NT2/D1 (cell line): ENCODE measurements at regions not wholly inside any gene's neighbourhood (a gene's known extent, or its start where the extent isn't known, plus 50 kb on each side); places are given as distances from the start of the nearest gene placed in this dataset.
A peak's percentile ranks its signal among the peaks of the same experiment; 100 is the strongest.

Experiments used
- DNase-seq: peaks from one replicate; pipeline ENCODE4 v3.0.0-alpha.2; 2011; ENCODE audit warnings: low read depth, low spot score
- H3K27me3 ChIP-seq: 2 replicates; pipeline ENCODE4 v1.6.0; 2011; ENCODE audit warnings: mild to moderate bottlenecking; ENCODE audit not compliant: insufficient read length, insufficient read depth
- H3K36me3 ChIP-seq: 2 replicates; pipeline ENCODE4 v1.6.1; 2011; ENCODE audit warnings: mild to moderate bottlenecking, low read length, mixed read lengths; ENCODE audit not compliant: insufficient read depth, insufficient read length
- H3K4me1 ChIP-seq: 2 replicates; pipeline ENCODE4 v1.5.1; 2011; ENCODE audit not compliant: insufficient read depth, insufficient read length
- H3K4me3 ChIP-seq: 2 replicates; pipeline ENCODE4 v1.5.1; 2011; ENCODE audit warnings: low read depth; ENCODE audit not compliant: insufficient read length
- H3K9ac ChIP-seq: 2 replicates; pipeline ENCODE4 v1.6.0; 2011; ENCODE audit warnings: low read depth; ENCODE audit not compliant: insufficient read length
- H3K9me3 ChIP-seq: 2 replicates; pipeline ENCODE4 v1.5.1; 2011; ENCODE audit warnings: mild to moderate bottlenecking, low read length; ENCODE audit not compliant: insufficient read depth
- SUZ12 ChIP-seq: IDR thresholded peaks from 2 replicates; pipeline ENCODE4 v1.6.1; 2011; ENCODE audit not compliant: insufficient read length, insufficient read depth; ENCODE audit errors: extremely low read depth
- YY1 ChIP-seq: IDR thresholded peaks from 2 replicates; pipeline ENCODE4 v1.6.1; 2011; ENCODE audit not compliant: insufficient read length, insufficient read depth
- ZNF274 ChIP-seq: IDR thresholded peaks from 2 replicates; pipeline ENCODE4 v1.6.1; 2011; ENCODE audit warnings: mild to moderate bottlenecking, low read depth, low read length

DNA sequence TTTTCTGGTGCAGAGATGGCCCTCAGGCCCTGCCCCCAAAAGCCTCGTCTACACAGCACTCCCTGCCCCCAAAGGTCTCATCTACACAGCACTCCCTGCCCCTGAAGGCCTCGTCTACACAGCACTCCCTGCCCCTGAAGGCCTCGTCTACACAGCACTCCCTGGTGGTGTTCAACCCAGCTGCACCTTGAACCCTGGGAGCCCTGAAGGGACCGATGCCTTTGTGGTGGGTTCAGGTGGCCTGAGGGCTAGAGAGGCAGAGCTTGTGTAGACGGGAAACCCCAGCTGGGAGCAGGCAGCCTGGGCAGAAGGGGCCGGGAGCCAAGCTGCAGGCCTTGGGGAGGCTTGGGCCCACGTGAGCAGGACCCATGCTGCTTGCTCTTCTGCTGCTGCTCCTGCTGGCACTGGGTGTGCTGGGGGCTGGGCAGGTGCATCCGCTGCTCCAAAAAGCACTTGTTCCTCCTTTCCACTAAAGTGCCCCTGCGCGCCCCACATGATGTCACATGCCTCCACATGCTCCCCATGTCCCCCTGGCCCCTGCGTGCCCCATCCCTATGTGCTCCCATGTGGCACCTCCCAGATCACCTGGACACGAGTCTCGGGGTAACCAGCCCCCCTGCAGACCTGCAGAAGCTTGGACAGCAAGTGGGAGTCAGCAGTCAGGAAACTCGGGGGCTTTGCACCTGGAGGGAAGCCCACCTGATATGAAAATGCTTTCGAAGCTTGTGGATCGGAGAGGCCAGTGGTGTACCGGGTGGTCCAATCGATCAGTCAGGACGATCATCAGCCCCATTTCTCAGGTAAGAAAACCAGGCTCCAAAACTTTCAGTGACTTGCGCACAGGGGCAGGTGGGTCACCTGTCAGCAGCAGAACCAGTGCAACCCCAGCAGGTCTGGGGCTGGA is 94.9 kb upstream of the CTDP1 start:
- H3K4me3 ChIP-seq = no peak overlapping the region
- 0 out of 2 replicates have a peak, but pooled peaks cover 7% of the 10 kb centered on the region for H3K9me3 ChIP-seq
- H3K27me3 ChIP-seq = peaks cover 3% of the 10 kb centered on the region
- no peaks in the 10 kb centered on the region for H3K36me3 ChIP-seq
- DNase-seq = no peak
- TF ChIP-seq ZNF274 (no peak), YY1 (no peak), SUZ12 (no peak)
- no peak overlapping the region for H3K9ac ChIP-seq
- peaks cover 18% of the 10 kb centered on the region for H3K4me1 ChIP-seq

DNA sequence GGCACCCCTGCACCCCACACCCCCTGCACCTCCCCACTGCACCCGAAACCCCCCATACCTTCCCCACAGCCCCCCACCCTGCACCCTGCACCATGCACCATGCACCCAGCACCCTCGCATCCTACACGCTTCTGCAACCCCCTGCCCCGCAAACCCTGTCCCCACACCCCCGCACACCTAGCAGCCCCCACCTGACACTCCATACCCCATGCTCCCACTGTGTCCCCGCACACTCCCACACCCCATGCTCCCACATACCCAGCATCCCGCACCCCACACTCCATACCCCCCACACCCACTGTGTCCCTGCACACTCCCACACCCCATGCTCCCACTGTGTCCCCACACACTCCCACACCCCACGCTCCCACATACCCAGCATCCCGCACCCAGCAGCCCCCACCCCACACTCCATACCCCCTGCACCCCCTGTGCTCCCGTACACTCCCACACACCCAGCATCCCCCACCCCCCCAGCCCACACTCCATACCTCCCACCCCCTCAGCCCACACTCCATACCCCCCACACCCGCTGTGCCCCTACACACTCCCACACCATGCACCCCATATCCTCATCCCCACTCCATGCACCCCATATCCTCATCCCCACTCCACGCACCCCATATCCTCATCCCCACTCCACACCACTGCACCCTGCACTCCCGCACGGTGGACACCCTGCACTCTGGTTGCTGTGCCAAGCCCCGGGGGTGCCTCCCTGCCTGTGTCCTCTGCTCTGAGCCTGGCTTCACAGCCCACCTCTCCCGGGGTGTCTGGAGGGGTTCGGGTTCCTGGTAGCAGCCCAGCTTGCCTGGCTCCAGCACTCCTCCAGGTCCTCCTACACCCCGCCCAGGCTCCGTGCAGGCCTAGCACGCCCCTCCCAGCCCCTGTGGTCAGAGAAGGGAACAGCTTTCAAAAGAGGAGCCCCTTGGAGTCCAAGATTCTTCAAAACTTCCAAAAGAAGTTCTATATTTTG is 93.9 kb upstream of the CTDP1 start:
- Histone ChIP-seq H3K9ac (no peak overlapping the region), H3K4me3 (no peak overlapping the region), H3K27me3 (peaks cover 3% of the 10 kb centered on the region), H3K36me3 (no peaks in the 10 kb centered on the region), H3K9me3 (0 out of 2 replicates have a peak, but pooled peaks cover 7% of the 10 kb centered on the region), H3K4me1 (peaks cover 17% of the 10 kb centered on the region)
- DNase-seq = no peak
- TF ChIP-seq SUZ12 (no peak), ZNF274 (no peak), YY1 (no peak)

DNA sequence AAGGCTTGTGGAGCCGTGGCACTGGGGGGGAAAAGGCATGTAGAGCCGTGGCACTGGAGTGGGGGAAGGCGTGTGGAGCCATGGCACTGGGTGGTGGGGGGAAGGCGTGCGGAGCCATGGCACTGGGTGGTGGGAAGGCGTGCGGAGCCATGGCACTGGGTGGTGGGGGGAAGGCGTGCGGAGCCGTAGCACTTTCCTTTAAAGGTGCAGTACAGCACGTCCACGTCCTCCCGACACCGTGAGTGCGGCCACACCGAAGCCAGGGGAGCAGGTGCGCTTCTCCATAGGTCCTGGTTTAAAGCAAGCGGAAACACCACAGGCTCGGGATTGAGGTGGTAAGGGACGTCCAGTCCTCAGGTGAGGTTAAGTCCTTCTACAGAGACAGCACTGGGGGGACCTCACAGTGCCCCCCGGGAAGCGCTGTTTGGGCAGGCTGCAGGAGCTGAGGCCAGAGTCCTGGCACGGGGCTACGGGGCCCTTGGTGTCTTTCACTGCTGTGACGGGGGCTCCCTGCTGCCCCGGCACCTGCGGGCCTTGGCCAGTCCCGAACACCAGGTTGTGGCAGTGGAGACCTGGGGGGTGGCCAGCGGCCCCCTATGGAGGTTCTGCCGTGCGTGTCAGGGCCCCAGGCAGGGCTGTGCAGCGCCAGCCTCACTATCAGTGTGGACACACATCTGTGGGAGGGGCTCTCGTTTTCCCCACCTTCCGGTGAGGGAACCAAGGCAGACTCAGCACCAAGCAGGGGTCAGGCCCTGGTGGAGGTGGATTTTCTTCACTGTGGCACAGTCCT is 93.0 kb upstream of the CTDP1 start:
- TF ChIP-seq YY1 = no peak
- no peak for TF ChIP-seq SUZ12
- no peak for TF ChIP-seq ZNF274
- no peak for DNase-seq
- Histone ChIP-seq H3K4me1 (peaks cover 19% of the 10 kb centered on the region), H3K4me3 (no peak overlapping the region), H3K9ac (no peak overlapping the region), H3K27me3 (peaks cover 3% of the 10 kb centered on the region), H3K9me3 (0 out of 2 replicates have a peak, but pooled peaks cover 7% of the 10 kb centered on the region), H3K36me3 (no peaks in the 10 kb centered on the region)

DNA sequence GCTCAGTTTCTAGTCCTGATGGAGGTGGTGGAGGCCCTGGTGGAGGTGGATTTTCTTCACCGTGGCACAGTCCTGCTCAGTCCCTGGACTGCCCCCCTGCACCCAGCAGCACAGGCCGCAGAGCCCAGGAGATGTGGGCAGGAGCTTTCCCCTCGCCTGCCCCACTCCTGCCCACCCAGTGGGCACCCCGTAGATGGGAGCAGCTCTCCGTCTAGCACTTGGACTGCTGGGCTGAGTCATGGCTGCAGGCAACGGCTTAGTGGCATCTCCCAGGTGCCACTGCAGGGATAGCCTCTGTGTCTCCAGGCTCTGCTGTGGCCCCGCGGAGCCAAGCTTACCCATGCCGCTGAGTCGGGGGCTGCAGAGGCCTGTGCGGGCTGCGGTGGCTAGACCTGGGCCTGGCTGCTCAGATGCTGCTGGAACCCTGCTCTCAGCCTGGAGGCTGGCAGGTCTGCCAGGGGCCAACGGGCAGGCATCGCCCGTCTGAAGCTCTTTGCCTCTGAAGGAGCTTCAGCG is 92.3 kb upstream of the CTDP1 start:
- no peak for DNase-seq
- peak overlapping the region; percentile 12 for H3K9ac ChIP-seq
- H3K4me3 ChIP-seq = no peak overlapping the region
- H3K36me3 ChIP-seq = no peaks in the 10 kb centered on the region
- TF ChIP-seq SUZ12 = no peak
- TF ChIP-seq YY1 = no peak
- no peak for TF ChIP-seq ZNF274
- 0 out of 2 replicates have a peak, but pooled peaks cover 2% of the 10 kb centered on the region for H3K9me3 ChIP-seq
- peaks cover 3% of the 10 kb centered on the region for H3K27me3 ChIP-seq
- H3K4me1 ChIP-seq = peaks cover 19% of the 10 kb centered on the region

DNA sequence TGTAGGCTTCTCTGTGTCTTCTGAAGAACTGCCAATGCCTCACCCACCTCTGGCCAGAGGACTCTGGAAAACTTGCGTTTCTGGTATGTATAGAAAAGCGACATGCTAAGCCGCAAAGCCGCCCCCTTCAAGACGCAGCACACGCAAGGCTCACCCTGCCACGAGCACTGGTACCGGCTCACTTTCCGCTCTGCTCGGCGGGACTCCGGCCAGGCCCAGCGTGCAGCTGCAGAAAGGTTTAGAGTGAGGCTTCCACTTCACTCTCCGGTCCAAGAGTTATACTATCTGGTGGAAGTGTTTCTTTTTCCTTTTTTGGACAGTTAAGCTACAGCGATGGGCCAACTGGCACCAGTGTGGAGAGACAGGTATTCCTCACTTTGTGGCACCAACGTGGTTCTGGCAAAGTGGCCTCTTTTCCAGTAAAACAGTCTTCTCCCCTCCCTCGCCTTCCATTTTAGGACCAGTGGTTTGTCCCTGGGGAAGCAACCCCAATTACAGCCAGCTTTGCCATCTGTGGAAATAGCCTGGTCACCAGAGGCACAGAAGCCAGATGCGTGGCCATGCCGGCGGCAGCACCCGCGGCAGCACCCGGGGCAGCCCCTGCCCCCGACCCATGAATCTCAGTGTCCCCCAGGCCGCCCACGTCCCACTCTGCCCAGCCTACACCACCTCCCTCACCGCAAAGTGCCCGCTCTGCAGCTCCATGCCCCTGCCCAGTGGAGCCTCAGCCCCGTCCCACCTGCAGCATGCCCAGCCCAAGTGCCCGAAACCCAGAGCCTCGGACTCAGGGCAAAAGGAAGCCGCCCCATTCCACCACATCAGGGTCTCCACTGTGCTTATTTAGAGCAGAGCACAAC is 91.6 kb upstream of the CTDP1 start:
- no peak overlapping the region for H3K9ac ChIP-seq
- H3K4me3 ChIP-seq = no peak overlapping the region
- peaks cover 3% of the 10 kb centered on the region for H3K27me3 ChIP-seq
- H3K9me3 ChIP-seq = no peaks in the 10 kb centered on the region
- no peaks in the 10 kb centered on the region for H3K36me3 ChIP-seq
- TF ChIP-seq SUZ12 (no peak), YY1 (no peak), ZNF274 (no peak)
- peaks cover 19% of the 10 kb centered on the region for H3K4me1 ChIP-seq
- no peak for DNase-seq
